ENCODE measurements at regions not wholly inside any gene's neighbourhood (a gene's known extent, or its start where the extent isn't known, plus 50 kb on each side); places are given as distances from the start of the nearest gene placed in this dataset.

DNA sequence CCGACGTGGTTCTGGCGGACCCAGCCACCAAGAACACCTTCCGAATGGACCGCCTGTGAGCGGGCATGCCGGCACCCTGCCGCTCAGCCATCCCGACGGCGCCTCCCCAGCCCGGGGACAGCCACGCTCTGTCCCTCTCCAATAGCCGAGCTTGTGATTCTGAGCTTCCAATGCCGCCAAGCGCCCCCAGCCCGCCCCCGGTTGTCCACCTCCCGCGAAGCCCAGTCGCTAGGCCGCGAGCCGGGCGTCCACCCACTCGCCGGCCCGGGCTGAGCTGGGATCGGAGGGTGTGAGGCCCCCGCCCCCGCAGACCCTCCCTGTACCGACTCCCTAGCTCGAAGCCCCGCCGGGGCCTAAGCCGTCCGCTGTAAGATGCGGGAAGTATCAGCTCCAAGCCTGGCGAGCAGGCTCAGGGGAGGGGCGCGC, 1195.1 kb upstream of the CHAC2 start:
- TF ChIP-seq, protein P1, sequence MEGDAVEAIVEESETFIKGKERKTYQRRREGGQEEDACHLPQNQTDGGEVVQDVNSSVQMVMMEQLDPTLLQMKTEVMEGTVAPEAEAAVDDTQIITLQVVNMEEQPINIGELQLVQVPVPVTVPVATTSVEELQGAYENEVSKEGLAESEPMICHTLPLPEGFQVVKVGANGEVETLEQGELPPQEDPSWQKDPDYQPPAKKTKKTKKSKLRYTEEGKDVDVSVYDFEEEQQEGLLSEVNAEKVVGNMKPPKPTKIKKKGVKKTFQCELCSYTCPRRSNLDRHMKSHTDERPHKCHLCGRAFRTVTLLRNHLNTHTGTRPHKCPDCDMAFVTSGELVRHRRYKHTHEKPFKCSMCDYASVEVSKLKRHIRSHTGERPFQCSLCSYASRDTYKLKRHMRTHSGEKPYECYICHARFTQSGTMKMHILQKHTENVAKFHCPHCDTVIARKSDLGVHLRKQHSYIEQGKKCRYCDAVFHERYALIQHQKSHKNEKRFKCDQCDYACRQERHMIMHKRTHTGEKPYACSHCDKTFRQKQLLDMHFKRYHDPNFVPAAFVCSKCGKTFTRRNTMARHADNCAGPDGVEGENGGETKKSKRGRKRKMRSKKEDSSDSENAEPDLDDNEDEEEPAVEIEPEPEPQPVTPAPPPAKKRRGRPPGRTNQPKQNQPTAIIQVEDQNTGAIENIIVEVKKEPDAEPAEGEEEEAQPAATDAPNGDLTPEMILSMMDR (conservative IDR thresholded peaks at IDR 0.05), result no peak
- no peak for TF ChIP-seq EZH2 (IDR thresholded peaks at IDR 0.05; ENCODE audit: low read depth)

Data from PC-9 (cell line).